ENCODE measurements at regions not wholly inside any gene's neighbourhood (a gene's known extent, or its start where the extent isn't known, plus 50 kb on each side); places are given as distances from the start of the nearest gene placed in this dataset.

DNA sequence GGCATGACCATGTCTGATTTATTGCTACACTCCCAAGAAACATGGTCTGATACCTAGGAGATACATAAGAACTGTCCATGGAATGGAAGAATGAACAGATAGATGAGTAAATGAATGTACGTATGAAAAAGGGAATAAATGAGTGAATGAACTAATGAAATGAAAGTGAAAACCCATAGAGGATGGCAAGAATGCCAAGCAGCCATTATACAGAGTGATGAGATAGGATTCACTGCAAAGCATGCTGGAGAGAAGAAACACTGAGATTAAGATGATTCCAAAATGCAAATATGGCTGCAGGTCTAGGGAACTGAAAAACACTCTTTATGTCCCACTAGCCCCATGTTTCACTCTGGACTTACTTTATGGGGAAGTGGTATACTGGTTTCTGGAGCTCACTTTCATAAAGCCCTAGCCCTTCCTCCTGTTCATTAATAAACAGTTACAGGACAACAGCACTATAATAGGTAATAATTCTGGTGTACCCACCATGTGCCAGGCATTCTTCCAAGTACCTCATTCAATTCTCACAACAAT, 170.3 kb upstream of the RAD23B start:
- Histone ChIP-seq H3K27ac (no peak overlapping the region), H3K9me3 (no peaks in the 10 kb centered on the region), H3K36me3 (no peaks in the 10 kb centered on the region), H3K4me1 (no peaks in the 10 kb centered on the region), H3K4me3 (no peak overlapping the region), H3K27me3 (no peaks in the 10 kb centered on the region)
- no peak for DNase-seq
- TF ChIP-seq POLR2A (IDR thresholded peaks at IDR 0.05) = no peak
- TF ChIP-seq, protein P1, sequence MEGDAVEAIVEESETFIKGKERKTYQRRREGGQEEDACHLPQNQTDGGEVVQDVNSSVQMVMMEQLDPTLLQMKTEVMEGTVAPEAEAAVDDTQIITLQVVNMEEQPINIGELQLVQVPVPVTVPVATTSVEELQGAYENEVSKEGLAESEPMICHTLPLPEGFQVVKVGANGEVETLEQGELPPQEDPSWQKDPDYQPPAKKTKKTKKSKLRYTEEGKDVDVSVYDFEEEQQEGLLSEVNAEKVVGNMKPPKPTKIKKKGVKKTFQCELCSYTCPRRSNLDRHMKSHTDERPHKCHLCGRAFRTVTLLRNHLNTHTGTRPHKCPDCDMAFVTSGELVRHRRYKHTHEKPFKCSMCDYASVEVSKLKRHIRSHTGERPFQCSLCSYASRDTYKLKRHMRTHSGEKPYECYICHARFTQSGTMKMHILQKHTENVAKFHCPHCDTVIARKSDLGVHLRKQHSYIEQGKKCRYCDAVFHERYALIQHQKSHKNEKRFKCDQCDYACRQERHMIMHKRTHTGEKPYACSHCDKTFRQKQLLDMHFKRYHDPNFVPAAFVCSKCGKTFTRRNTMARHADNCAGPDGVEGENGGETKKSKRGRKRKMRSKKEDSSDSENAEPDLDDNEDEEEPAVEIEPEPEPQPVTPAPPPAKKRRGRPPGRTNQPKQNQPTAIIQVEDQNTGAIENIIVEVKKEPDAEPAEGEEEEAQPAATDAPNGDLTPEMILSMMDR (IDR thresholded peaks at IDR 0.05) = no peak

DNA sequence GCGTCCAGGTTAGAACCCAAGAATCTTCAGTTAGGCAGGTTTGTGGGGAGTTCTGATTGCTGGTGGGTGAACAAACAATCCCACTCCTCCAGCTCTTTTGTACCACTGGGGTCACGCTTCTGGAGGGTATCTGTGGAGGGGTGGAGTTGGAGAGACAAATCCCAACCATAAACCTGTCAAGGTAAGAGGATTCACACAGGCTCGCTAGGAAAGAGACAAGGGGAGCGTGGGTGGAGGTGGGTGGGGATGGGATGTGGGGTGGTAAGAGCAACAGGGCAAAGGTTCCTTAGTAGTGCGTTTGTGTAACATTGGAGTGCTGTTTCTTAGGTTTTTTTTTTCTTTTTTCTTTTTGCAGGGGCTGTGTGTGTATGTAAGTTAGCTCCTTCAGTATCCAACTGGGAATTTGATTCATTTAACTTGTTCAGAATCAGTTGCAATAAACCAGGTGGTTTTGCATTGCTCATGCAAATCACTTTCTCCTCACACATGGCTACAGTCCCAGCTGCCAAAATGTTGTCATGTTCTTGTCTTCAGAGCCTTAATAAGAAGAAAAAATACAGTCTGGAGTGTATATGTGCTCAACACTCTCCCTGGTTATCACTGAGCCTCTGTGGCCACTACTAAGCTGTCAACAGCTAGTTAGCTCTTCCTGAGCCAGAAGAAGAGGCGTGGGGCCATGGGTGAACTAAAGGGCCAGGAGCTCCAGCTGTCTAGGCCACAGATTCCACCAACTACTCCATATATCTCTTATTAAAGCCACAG, 164.0 kb upstream of the RAD23B start:
- Histone ChIP-seq H3K4me1 (no peaks in the 10 kb centered on the region), H3K27me3 (no peaks in the 10 kb centered on the region), H3K4me3 (no peak overlapping the region), H3K36me3 (no peaks in the 10 kb centered on the region), H3K27ac (no peak overlapping the region), H3K9me3 (no peaks in the 10 kb centered on the region)
- TF ChIP-seq, protein P1 (IDR thresholded peaks at IDR 0.05) = no peak
- no peak for TF ChIP-seq POLR2A (IDR thresholded peaks at IDR 0.05)
- DNase-seq = no peak

DNA sequence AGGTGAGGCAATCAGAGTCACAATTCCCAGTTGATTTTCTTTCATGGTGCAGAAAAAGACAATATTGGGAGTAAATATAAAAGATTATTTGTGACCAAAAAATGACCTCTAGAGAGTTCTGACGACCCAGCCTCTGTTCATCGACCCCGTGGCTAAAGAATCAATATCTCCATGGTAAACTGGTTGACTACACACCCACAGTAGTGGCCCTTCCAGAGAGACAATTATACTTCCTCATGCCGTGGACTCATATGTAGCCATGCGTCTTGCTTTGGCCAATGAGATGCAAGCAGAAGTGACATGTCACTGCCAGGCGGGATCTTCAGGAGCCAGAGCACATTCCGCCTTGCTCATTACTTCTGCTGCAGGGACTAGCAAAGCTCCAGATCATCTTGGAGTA, 163.3 kb upstream of the RAD23B start:
- H3K27me3 ChIP-seq = no peaks in the 10 kb centered on the region
- no peaks in the 10 kb centered on the region for H3K4me1 ChIP-seq
- no peak overlapping the region for H3K27ac ChIP-seq
- TF ChIP-seq POLR2A (IDR thresholded peaks at IDR 0.05) = no peak
- TF ChIP-seq, protein P1 (IDR thresholded peaks at IDR 0.05) = no peak
- H3K9me3 ChIP-seq = no peaks in the 10 kb centered on the region
- no peak overlapping the region for H3K4me3 ChIP-seq
- no peak for DNase-seq
- H3K36me3 ChIP-seq = no peaks in the 10 kb centered on the region

DNA sequence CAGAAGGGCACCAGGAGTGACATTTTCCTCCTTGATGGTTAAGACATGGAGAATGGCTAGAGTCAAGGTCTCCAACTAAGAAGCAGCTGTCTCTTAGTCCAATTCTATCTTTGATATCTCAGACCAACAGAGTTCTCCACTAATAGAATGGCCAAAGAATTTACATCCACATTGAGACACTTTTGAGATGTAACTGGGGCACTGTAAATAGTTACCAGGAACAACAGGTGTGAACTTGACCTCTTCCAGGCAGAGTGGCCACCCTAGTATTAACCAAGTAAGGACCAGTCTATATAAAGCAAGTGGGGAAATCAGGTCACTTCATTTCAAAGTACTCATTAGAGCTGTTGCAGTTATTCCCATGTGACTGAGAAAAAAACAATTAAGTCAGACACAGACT, 159.7 kb upstream of the RAD23B start:
- Histone ChIP-seq H3K36me3 (no peaks in the 10 kb centered on the region), H3K4me1 (no peaks in the 10 kb centered on the region), H3K27ac (no peak overlapping the region), H3K27me3 (no peaks in the 10 kb centered on the region), H3K9me3 (no peaks in the 10 kb centered on the region), H3K4me3 (no peak overlapping the region)
- TF ChIP-seq POLR2A (IDR thresholded peaks at IDR 0.05) = no peak
- TF ChIP-seq, protein P1 (IDR thresholded peaks at IDR 0.05) = no peak
- DNase-seq = no peak

- H3K4me3 ChIP-seq = no peak overlapping the region
- no peak for DNase-seq
These were observed 155.5 kb upstream of the RAD23B start for GRCh38 chr9:107127608-107128007.

More at GRCh38 chr9:107127608-107128007, 155.5 kb upstream of the RAD23B start:
- no peaks in the 10 kb centered on the region for H3K9me3 ChIP-seq
- TF ChIP-seq POLR2A (IDR thresholded peaks at IDR 0.05) = no peak
- TF ChIP-seq, protein P1 (IDR thresholded peaks at IDR 0.05) = no peak
- H3K36me3 ChIP-seq = no peaks in the 10 kb centered on the region
- no peaks in the 10 kb centered on the region for H3K27me3 ChIP-seq
- H3K27ac ChIP-seq = no peak overlapping the region
- H3K4me1 ChIP-seq = no peaks in the 10 kb centered on the region
